NCI-H82 (cell line): ENCODE measurements at regions not wholly inside any gene's neighbourhood (a gene's known extent, or its start where the extent isn't known, plus 50 kb on each side); places are given as distances from the start of the nearest gene placed in this dataset.

Experiments used
- DNase-seq: peaks from one replicate; lab custom pipeline; 2025; lab: John Stamatoyannopoulos, UW

GRCh38 chr5:3393920-3394597, 201.6 kb upstream of the IRX1 start:
- peak; percentile 84 for DNase-seq

- peak; percentile 57 for DNase-seq
Observed at GRCh38 chr5:3393122-3393919, 202.3 kb upstream of the IRX1 start.

- peak; percentile 1 for DNase-seq
Observed at GRCh38 chr5:3392306-3392939, 203.2 kb upstream of the IRX1 start.

GRCh38 chr5:3391210-3391609, 204.4 kb upstream of the IRX1 start:
- DNase-seq = no peak

GRCh38 chr5:3389471-3390026, 206.1 kb upstream of the IRX1 start:
- DNase-seq = no peak

- DNase-seq = no peak
Observed at GRCh38 chr5:3386637-3387036, 209.0 kb upstream of the IRX1 start.

GRCh38 chr5:3385991-3386519, 209.6 kb upstream of the IRX1 start:
- DNase-seq = no peak

GRCh38 chr5:3384531-3384930, 211.1 kb upstream of the IRX1 start:
- DNase-seq = no peak

GRCh38 chr5:3382782-3383181, 212.8 kb upstream of the IRX1 start:
- DNase-seq = no peak

- no peak for DNase-seq
Observed at GRCh38 chr5:3382151-3382550, 213.5 kb upstream of the IRX1 start.

GRCh38 chr5:3381206-3381825, 214.3 kb upstream of the IRX1 start:
- no peak for DNase-seq

- no peak for DNase-seq
Observed at GRCh38 chr5:3380689-3381088, 214.9 kb upstream of the IRX1 start.

GRCh38 chr5:3377831-3378230, 217.8 kb upstream of the IRX1 start:
- DNase-seq = no peak

GRCh38 chr5:3377176-3377575, 218.5 kb upstream of the IRX1 start:
- DNase-seq = no peak

- no peak for DNase-seq
Observed at GRCh38 chr5:3376611-3377010, 219.0 kb upstream of the IRX1 start.

- no peak for DNase-seq
Observed at GRCh38 chr5:3375586-3376311, 219.9 kb upstream of the IRX1 start.

GRCh38 chr5:3373391-3373790, 222.2 kb upstream of the IRX1 start:
- DNase-seq = no peak

- DNase-seq = no peak
Observed at GRCh38 chr5:3372289-3372688, 223.3 kb upstream of the IRX1 start.

- no peak for DNase-seq
Observed at GRCh38 chr5:3365501-3366215, 230.0 kb upstream of the IRX1 start.

GRCh38 chr5:3364941-3365340, 230.7 kb upstream of the IRX1 start:
- no peak for DNase-seq

GRCh38 chr5:3364433-3364832, 231.2 kb upstream of the IRX1 start:
- DNase-seq = no peak
